B cell (primary cell): ENCODE measurements at regions not wholly inside any gene's neighbourhood (a gene's known extent, or its start where the extent isn't known, plus 50 kb on each side); places are given as distances from the start of the nearest gene placed in this dataset.

Experiments
- ATAC-seq: fragments of 200-7000 bp; cut with Tn5 transposase; one replicate; pipeline ENCODE4 v1.10.0; 2021; ENCODE audit warnings: low read depth, mild to moderate bottlenecking, moderate number of reproducible peaks, moderate library complexity
- CTCF ChIA-PET: fragments of 350-600 bp; sonication (Branson Sonifier 250); formaldehyde crosslinking; loops from one replicate; lab custom pipeline; 2021; ENCODE audit warnings: antibody characterized with exemption, inconsistent platforms; lab: Charles Lee
- POLR2A ChIA-PET: fragments of 350-600 bp; sonication (Branson Sonifier 250); formaldehyde crosslinking; loops from one replicate; lab custom pipeline; 2021; ENCODE audit warnings: antibody characterized with exemption; lab: Charles Lee
- DNase-seq: peaks from one replicate; pipeline ENCODE4 v3.0.0; 2013
- H2AFZ ChIP-seq: 2 replicates; pipeline ENCODE4 v1.6.1; 2012; ENCODE audit warnings: mild to moderate bottlenecking, low read depth, low read length; ENCODE audit not compliant: insufficient read depth, poor library complexity, severe bottlenecking
- H3K27ac ChIP-seq, 2 donors: 1 replicate in 1 of 2; 2 replicates in 1 of 2; pipeline ENCODE4 v1.5.1; 2012 to 2013; ENCODE audit warnings: low read length in 2 of 2, mild to moderate bottlenecking in 2 of 2, moderate library complexity in 1 of 2
- H3K27me3 ChIP-seq, 4 experiments: fragments of 200-600 bp in 1 of 4; sonication (generic) in 1 of 4; replicated peaks in 1 of 4; 1 replicate in 2 of 4; 2 replicates in 2 of 4; pipeline versions ENCODE4 v1.6.1 to v1.7.0; 2013 to 2016; ENCODE audit warnings: low read length in 3 of 4, mild to moderate bottlenecking in 2 of 4, mixed read lengths in 1 of 4, moderate library complexity in 1 of 4; ENCODE audit not compliant: insufficient read depth in 4 of 4, control insufficient read depth in 3 of 4; ENCODE audit errors: control extremely low read depth in 1 of 4
- H3K36me3 ChIP-seq, 2 experiments: replicated peaks in 1 of 2; 1 replicate in 1 of 2; 2 replicates in 1 of 2; pipeline versions ENCODE4 v1.6.1 to v1.7.1; 2013; ENCODE audit warnings: low read length in 1 of 2; ENCODE audit not compliant: insufficient read depth in 2 of 2, control insufficient read depth in 1 of 2; ENCODE audit errors: control extremely low read depth in 1 of 2, extremely low read depth in 1 of 2
- H3K4me1 ChIP-seq, 2 donors: fragments of 200-600 bp in 1 of 2; sonication (generic) in 1 of 2; 1 replicate in 1 of 2; 2 replicates in 1 of 2; pipeline versions ENCODE4 v1.5.1 to v1.6.1; 2013 to 2017; ENCODE audit warnings: low read length in 2 of 2; ENCODE audit not compliant: control insufficient read depth in 2 of 2, insufficient read depth in 2 of 2
- H3K4me2 ChIP-seq: replicated peaks from 2 replicates; pipeline ENCODE3; 2012; ENCODE audit warnings: mild to moderate bottlenecking, low read depth, low read length; ENCODE audit not compliant: poor library complexity, severe bottlenecking
- H3K4me3 ChIP-seq, 5 experiments: fragments of 200-600 bp in 1 of 5; sonication (generic) in 1 of 5; 1 replicate in 3 of 5; 2 replicates in 2 of 5; pipeline versions ENCODE4 v1.5.1 to v1.7.0; 2011 to 2016; ENCODE audit warnings: low read length in 4 of 5, mild to moderate bottlenecking in 4 of 5, low read depth in 2 of 5, control low read depth in 1 of 5, moderate library complexity in 1 of 5; ENCODE audit not compliant: insufficient read depth in 1 of 5; ENCODE audit errors: control extremely low read depth in 1 of 5, extremely low read depth in 1 of 5
- H3K79me2 ChIP-seq: fragments of 200-600 bp; sonication (generic); one replicate; pipeline ENCODE4 v1.6.0; 2016; ENCODE audit warnings: low read length; ENCODE audit not compliant: control insufficient read depth, insufficient read depth
- H3K9ac ChIP-seq: fragments of 200-600 bp; sonication (generic); 2 replicates; pipeline ENCODE4 v1.6.1; 2017; ENCODE audit warnings: mild to moderate bottlenecking, low read length, moderate library complexity
- H3K9me3 ChIP-seq, 3 donors: one replicate each; pipeline versions ENCODE4 v1.6.1 to v1.7.1; 2013; ENCODE audit warnings: low read length in 2 of 3; ENCODE audit not compliant: control insufficient read depth in 2 of 3, insufficient read depth in 1 of 3; ENCODE audit errors: control extremely low read depth in 1 of 3
- H4K20me1 ChIP-seq: 2 replicates; pipeline ENCODE4 v1.6.0; 2012; ENCODE audit warnings: mild to moderate bottlenecking, low read length; ENCODE audit not compliant: insufficient read depth, control insufficient read depth, poor library complexity, severe bottlenecking
- H3K27ac Mint-ChIP-seq: one replicate; pipeline ENCODE4 v1.8.0; 2021; ENCODE audit warnings: mixed read lengths
- H3K27me3 Mint-ChIP-seq: one replicate; pipeline ENCODE4 v1.8.0; 2021; ENCODE audit warnings: mixed read lengths
- H3K4me1 Mint-ChIP-seq: one replicate; pipeline ENCODE4 v1.8.0; 2021; ENCODE audit warnings: mixed read lengths
- H3K4me3 Mint-ChIP-seq: one replicate; pipeline ENCODE4 v1.8.0; 2021; ENCODE audit warnings: mixed read lengths
- H3K9me3 Mint-ChIP-seq: one replicate; pipeline ENCODE4 v1.8.0; 2022; ENCODE audit warnings: mixed read lengths; ENCODE audit not compliant: insufficient read depth
- EZH2 ChIP-seq: IDR thresholded peaks from 2 replicates; pipeline ENCODE4 v1.6.1; 2012; ENCODE audit warnings: borderline replicate concordance, low read depth, mild to moderate bottlenecking, moderate library complexity, low read length; ENCODE audit not compliant: insufficient read depth, poor library complexity, severe bottlenecking
- WGBS: methylation state at CpG from one replicate; pipeline ENCODE4 v1.1.5; 2013; ENCODE audit warnings: missing lambda C conversion rate; ENCODE audit not compliant: insufficient coverage; 5-methylcytosine and 5-hydroxymethylcytosine counted together
- intact Hi-C: fragments of 100-400 bp; cut with micrococcal nuclease; formaldehyde crosslinking; loops from one replicate; pipeline ENCODE4 v1.10.0; 2022
- TF ChIP-seq, protein P1 (sequence below): fragments of 200-600 bp; IDR thresholded peaks from one replicate; pipeline ENCODE4 v1.8.0; 2022; ENCODE audit warnings: antibody characterized with exemption, mild to moderate bottlenecking

DNA sequence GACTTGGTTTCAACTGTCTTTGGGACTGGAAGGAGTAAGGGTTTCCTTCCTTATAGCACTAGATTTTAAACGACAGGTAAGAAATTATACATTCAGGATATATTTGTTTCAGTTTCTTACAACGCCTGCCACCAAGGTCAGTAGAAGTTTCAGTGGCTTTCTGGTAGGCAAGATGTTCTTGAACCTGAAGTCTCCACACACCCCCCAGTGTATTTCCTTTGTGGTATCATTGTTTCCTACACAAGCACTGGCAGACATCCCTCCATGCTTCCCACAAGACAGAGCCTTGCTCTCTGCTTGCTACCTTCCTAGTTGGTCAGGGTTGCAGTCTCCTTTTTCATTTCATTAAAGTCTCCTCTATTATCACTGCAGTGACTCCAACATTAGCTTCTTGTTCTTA lies 283.1 kb downstream of the FLRT2 start:
- no peaks in the 10 kb centered on the region for H3K9me3 ChIP-seq
- Mint-ChIP-seq H3K27ac (no peak overlapping the region), H3K4me1 (no peaks in the 10 kb centered on the region), H3K9me3 (no peaks in the 10 kb centered on the region), H3K4me3 (no peak overlapping the region), H3K27me3 (no peaks in the 10 kb centered on the region)
- no peak overlapping the region for H3K4me3 ChIP-seq
- TF ChIP-seq, protein P1, sequence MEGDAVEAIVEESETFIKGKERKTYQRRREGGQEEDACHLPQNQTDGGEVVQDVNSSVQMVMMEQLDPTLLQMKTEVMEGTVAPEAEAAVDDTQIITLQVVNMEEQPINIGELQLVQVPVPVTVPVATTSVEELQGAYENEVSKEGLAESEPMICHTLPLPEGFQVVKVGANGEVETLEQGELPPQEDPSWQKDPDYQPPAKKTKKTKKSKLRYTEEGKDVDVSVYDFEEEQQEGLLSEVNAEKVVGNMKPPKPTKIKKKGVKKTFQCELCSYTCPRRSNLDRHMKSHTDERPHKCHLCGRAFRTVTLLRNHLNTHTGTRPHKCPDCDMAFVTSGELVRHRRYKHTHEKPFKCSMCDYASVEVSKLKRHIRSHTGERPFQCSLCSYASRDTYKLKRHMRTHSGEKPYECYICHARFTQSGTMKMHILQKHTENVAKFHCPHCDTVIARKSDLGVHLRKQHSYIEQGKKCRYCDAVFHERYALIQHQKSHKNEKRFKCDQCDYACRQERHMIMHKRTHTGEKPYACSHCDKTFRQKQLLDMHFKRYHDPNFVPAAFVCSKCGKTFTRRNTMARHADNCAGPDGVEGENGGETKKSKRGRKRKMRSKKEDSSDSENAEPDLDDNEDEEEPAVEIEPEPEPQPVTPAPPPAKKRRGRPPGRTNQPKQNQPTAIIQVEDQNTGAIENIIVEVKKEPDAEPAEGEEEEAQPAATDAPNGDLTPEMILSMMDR = no peak
- TF ChIP-seq EZH2 = no peak
- H3K27ac ChIP-seq = no peak overlapping the region
- H3K4me1 ChIP-seq = no peaks in the 10 kb centered on the region
- ATAC-seq (no peak), DNase-seq (no peak)
- ChIA-PET POLR2A (no interaction called here), CTCF (no interaction called here)
- H3K27me3 ChIP-seq = no peaks in the 10 kb centered on the region
- H3K36me3 ChIP-seq = no peaks in the 10 kb centered on the region
- H2AFZ ChIP-seq = no peak overlapping the region
- H3K79me2 ChIP-seq = no peaks in the 10 kb centered on the region
- intact Hi-C loops = no loop called here
- WGBS = no CpG with 5 or more reads among the region's 2 CpGs
- H3K4me2 ChIP-seq = no peak overlapping the region
- H3K9ac ChIP-seq = no peak overlapping the region
- H4K20me1 ChIP-seq = no peaks in the 10 kb centered on the region

DNA sequence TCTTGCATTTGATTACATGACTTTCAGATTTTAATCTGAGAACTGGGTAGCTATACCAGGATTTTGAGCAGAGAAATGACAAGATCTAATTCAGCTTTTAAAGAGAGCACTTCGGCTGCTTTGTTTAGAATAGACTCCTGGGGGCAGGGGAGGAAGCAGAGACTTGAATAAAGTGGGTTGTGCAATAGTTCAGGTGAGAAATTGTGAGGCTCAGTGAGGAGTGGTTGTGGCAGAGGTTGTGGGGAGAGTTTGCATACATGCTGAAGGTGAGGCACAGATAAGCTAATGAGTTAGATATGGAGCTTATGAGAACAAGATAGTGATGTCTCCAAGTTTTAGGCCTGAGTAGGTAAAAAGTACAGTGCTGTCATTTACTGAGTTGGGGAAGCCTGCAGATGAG lies 281.4 kb downstream of the FLRT2 start:
- no peak for ATAC-seq
- no peak overlapping the region for H3K4me2 ChIP-seq
- WGBS = 54% methylated on average over 1 of the region's 1 CpG
- H2AFZ ChIP-seq = no peak overlapping the region
- H3K27me3 ChIP-seq = no peaks in the 10 kb centered on the region
- intact Hi-C loops = no loop called here
- no peak for DNase-seq
- no peak overlapping the region for H3K9ac ChIP-seq
- H3K79me2 ChIP-seq = no peaks in the 10 kb centered on the region
- H3K36me3 ChIP-seq = no peaks in the 10 kb centered on the region
- H3K9me3 Mint-ChIP-seq = peaks cover under 1% of the 10 kb centered on the region
- no peak for TF ChIP-seq EZH2
- TF ChIP-seq, protein P1 = no peak
- no peak overlapping the region for H3K27ac ChIP-seq
- no peaks in the 10 kb centered on the region for H4K20me1 ChIP-seq
- H3K4me3 ChIP-seq = no peak overlapping the region
- no peaks in the 10 kb centered on the region for H3K27me3 Mint-ChIP-seq
- H3K4me3 Mint-ChIP-seq = no peak overlapping the region
- CTCF ChIA-PET = no interaction called here
- no peaks in the 10 kb centered on the region for H3K4me1 Mint-ChIP-seq
- POLR2A ChIA-PET = no interaction called here
- H3K9me3 ChIP-seq = no peaks in the 10 kb centered on the region
- no peaks in the 10 kb centered on the region for H3K4me1 ChIP-seq
- no peak overlapping the region for H3K27ac Mint-ChIP-seq
